Skeletal muscle satellite cell (primary cell): ENCODE measurements at regions not wholly inside any gene's neighbourhood (a gene's known extent, or its start where the extent isn't known, plus 50 kb on each side); places are given as distances from the start of the nearest gene placed in this dataset.
"Not testable (repeated sequence)": the region's sequence is repeated elsewhere in the genome, so short reads cannot be mapped to it uniquely, and the experiment has no call there.

Experiments
- H3K27me3 ChIP-seq: 2 replicates; pipeline ENCODE4 v1.7.0; 2013; ENCODE audit warnings: low read length; ENCODE audit not compliant: control insufficient read depth, insufficient read depth
- H3K36me3 ChIP-seq: 2 replicates; pipeline ENCODE4 v1.7.0; 2013; ENCODE audit warnings: mild to moderate bottlenecking, control low read depth, low read length; ENCODE audit not compliant: insufficient read depth
- H3K4me1 ChIP-seq: 2 replicates; pipeline ENCODE4 v1.7.0; 2013; ENCODE audit warnings: low read length; ENCODE audit not compliant: control insufficient read depth, insufficient read depth
- H3K4me2 ChIP-seq: 2 replicates; pipeline ENCODE4 v1.7.0; 2013; ENCODE audit warnings: mild to moderate bottlenecking, low read length
- H3K4me3 ChIP-seq: 2 replicates; pipeline ENCODE4 v1.7.0; 2013; ENCODE audit warnings: low read length
- H3K9ac ChIP-seq: 2 replicates; pipeline ENCODE4 v1.7.0; 2013; ENCODE audit warnings: mild to moderate bottlenecking, low read depth, low read length, moderate library complexity
- H3K9me3 ChIP-seq: replicated peaks from 2 replicates; pipeline ENCODE4 v1.7.0; 2013; ENCODE audit warnings: mild to moderate bottlenecking, control low read depth, low read length

DNA sequence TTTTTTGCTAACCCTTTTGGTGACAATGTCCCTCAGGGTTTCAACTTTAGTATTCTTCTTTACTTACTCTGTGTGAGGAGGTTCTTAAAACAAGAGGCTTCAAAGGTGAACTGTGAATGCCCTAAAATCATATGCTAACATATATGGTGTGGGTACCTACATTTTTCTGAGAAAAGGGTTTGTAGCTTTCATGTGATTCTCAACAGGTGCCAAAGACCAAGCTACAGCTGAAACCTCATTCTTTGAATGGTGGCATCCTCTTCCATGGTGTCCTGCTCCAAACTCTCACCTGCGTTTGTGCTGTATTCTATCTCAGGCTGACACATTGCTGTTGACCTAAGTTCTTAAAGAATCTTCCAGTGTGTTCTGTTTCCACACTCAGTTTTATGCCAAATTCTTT is 177.3 kb downstream of the PRL start:
- Histone ChIP-seq H3K27me3 (no peaks in the 10 kb centered on the region), H3K4me3 (no peak overlapping the region), H3K36me3 (no peaks in the 10 kb centered on the region)

DNA sequence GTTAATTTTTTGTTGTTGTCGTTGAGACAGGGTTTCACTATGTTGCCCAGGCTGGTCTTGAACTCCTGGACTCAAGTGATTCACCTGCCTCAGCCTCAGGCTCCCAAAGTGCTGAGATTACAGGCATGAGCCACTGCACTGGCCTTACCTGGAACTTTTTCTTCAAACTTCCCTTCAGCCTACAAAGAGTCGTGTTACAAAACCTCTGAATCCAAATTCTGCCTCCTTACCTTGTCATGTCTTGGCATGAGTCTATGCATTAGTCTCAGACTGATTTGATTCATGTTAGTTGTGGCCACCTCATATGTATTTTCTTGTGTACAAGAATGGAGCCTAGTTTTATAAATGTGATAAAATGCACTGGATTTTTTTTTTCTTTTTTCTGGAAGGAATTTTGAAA is 172.1 kb downstream of the PRL start:
- Histone ChIP-seq H3K4me2 (no peak overlapping the region), H3K27me3 (no peaks in the 10 kb centered on the region), H3K9me3 (peaks cover 8% of the 10 kb centered on the region), H3K4me1 (no peaks in the 10 kb centered on the region), H3K36me3 (no peaks in the 10 kb centered on the region), H3K4me3 (no peak overlapping the region), H3K9ac (no peak overlapping the region)

More for the DNA sequence above, 177.3 kb downstream of the PRL start:
- Histone ChIP-seq H3K4me1 (no peaks in the 10 kb centered on the region), H3K9me3 (no peaks in the 10 kb centered on the region), H3K9ac (no peak overlapping the region), H3K4me2 (no peak overlapping the region)

DNA sequence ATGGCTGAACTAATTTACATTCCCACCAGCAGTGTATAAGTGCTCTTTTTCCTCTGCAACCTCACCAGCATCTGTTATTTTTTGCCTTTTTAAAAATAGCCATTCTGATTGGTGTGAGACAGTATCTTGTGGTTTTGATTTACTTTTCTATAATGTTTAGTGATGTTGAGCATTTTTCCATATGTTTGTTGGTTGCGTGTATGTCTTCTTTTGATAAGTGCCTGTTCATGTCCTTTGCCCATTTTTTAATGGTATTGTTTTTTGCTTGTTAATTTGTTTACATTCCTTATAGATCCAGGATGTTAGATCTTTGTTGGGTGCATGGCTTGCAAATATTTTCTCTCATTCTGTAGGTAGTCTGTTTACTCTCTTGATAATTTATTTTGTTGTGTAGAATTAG is 169.9 kb downstream of the PRL start:
- Histone ChIP-seq H3K36me3 (no peaks in the 10 kb centered on the region), H3K9ac (no peak overlapping the region), H3K4me3 (no peak overlapping the region), H3K4me2 (no peak overlapping the region), H3K4me1 (no peaks in the 10 kb centered on the region), H3K9me3 (peaks cover 8% of the 10 kb centered on the region), H3K27me3 (no peaks in the 10 kb centered on the region)

GRCh38 chr6:22129751-22130150 is 167.1 kb downstream of the PRL start:
- Histone ChIP-seq H3K36me3 (no peaks in the 10 kb centered on the region), H3K4me3 (no peak overlapping the region), H3K27me3 (no peaks in the 10 kb centered on the region), H3K4me2 (no peak overlapping the region), H3K4me1 (no peaks in the 10 kb centered on the region), H3K9me3 (peaks cover 8% of the 10 kb centered on the region), H3K9ac (no peak overlapping the region)

GRCh38 chr6:22132656-22133055 is 164.2 kb downstream of the PRL start:
- H3K4me1 ChIP-seq = no peaks in the 10 kb centered on the region
- H3K4me2 ChIP-seq = no peak overlapping the region
- H3K9ac ChIP-seq = no peak overlapping the region
- H3K27me3 ChIP-seq = no peaks in the 10 kb centered on the region
- no peaks in the 10 kb centered on the region for H3K9me3 ChIP-seq
- H3K36me3 ChIP-seq = no peaks in the 10 kb centered on the region
- no peak overlapping the region for H3K4me3 ChIP-seq

DNA sequence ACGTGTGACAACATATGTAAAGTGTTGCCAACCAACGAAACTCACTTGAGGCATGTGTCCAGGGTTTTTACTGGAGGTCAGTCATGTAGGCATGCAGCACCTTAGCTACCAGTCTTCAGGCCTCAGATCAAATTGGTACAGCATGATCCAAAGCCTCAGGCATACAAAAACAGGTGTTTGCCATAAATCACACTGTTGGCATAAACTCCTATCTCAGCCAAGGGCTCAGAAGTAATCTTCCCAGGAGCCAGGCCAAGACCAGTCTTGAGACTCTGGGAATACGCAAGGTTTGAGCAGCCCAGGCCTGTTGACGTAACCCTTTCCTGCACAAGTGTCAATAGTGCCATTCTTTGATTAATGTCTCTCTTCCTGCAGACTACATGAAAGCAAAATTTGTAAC is 163.5 kb downstream of the PRL start:
- H3K36me3 ChIP-seq = no peaks in the 10 kb centered on the region
- no peak overlapping the region for H3K4me3 ChIP-seq
- H3K27me3 ChIP-seq = no peaks in the 10 kb centered on the region
- H3K9me3 ChIP-seq = no peaks in the 10 kb centered on the region
- H3K4me1 ChIP-seq = no peaks in the 10 kb centered on the region
- no peak overlapping the region for H3K4me2 ChIP-seq
- H3K9ac ChIP-seq = no peak overlapping the region

DNA sequence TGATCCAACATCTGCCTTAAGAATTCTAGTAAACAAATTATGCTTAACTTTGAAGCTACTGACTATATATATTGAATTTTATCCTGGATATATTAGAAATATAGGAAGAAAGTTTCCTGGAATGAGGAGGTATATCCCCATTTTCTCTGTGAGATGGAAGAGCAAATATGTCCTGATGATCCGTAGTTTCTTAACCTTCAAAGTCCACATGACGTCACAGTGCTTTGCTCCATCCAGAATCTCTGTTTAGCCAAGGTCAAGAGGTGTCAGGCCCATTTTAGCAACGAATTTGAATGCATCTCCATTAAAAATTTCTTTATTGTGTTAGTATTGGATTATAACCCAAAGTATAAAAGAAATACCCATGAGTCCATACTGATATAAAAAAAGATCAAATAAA is 162.5 kb downstream of the PRL start:
- H3K9me3 ChIP-seq = no peaks in the 10 kb centered on the region
- H3K36me3 ChIP-seq = no peaks in the 10 kb centered on the region
- H3K4me2 ChIP-seq = no peak overlapping the region
- H3K27me3 ChIP-seq = no peaks in the 10 kb centered on the region
- no peak overlapping the region for H3K9ac ChIP-seq
- no peaks in the 10 kb centered on the region for H3K4me1 ChIP-seq
- no peak overlapping the region for H3K4me3 ChIP-seq

DNA sequence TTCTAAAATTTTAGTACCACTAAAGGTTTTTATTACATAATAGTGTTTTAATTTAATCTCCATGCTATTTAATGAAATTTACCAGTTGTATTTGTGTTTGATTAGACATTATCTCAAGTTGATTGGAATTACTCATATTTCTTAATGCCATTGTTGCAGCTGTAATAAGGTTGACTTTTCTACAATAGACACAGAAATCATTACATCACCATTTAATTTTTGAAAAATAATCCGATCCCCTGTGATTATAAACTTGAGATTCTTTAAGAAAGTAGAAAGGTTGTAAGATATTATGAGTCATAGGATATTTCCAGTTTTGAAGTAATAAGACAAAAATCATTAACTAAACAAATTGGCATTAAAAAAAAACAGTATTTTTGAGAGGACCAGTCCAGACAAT is 161.4 kb downstream of the PRL start:
- no peak overlapping the region for H3K4me2 ChIP-seq
- H3K9me3 ChIP-seq = no peaks in the 10 kb centered on the region
- H3K27me3 ChIP-seq = no peaks in the 10 kb centered on the region
- no peaks in the 10 kb centered on the region for H3K4me1 ChIP-seq
- H3K36me3 ChIP-seq = no peaks in the 10 kb centered on the region
- H3K4me3 ChIP-seq = no peak overlapping the region
- H3K9ac ChIP-seq = no peak overlapping the region

- H3K4me1 ChIP-seq, H3K27me3 ChIP-seq, H3K4me2 ChIP-seq, H3K4me3 ChIP-seq, H3K9me3 ChIP-seq, H3K36me3 ChIP-seq, H3K9ac ChIP-seq: not testable (repeated sequence)
Measured at GRCh38 chr6:22140736-22141135, 156.1 kb downstream of the PRL start.

DNA sequence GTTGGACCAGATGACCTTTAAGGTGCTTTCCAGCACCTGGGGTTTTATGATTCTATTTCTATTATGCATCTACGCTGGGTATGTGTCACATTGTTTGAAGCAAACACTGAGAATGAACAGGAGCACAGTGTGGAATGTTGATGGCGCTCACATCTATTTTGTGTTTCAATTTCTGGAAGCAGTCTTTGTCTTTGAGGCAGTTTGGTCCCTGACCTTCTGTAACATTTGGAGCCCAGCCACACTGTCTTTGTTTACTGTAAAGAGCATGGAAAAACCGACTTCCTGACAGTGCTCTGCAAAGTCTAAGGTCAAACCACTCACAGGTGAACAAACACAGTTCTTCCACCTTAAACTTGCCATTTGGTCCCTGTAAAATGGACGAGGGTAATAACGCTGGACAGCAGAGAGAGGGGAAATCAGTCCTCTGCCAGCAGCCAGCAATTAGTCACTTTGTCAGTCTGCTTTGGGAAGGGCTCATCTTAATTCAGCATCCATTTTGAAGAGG is 155.5 kb downstream of the PRL start:
- Histone ChIP-seq H3K4me1 (peaks cover 8% of the 10 kb centered on the region), H3K9me3 (no peaks in the 10 kb centered on the region), H3K9ac (no peak overlapping the region), H3K4me2 (no peak overlapping the region), H3K4me3 (no peak overlapping the region), H3K27me3 (no peaks in the 10 kb centered on the region), H3K36me3 (no peaks in the 10 kb centered on the region)

DNA sequence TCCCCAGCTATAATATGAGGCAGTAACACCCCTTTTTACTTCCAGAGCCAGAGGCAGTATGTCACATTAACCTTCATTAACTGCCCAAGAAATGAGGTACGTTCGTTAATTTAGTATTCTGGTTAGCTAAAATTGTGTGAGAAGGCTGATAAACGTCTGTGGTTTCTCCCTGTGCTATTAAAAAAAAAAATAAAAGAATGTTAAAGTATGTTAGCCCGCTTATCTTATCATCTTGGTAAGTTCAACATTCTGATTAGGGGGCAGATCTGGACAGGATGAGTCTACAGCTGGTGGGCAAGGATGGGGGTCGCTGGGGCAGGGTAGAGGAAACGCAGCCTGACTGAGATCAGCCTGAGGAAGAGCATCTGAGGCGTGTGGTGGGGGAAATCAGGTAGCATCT is 154.0 kb downstream of the PRL start:
- Histone ChIP-seq H3K4me2 (no peak overlapping the region), H3K4me1 (peaks cover 14% of the 10 kb centered on the region), H3K9ac (no peak overlapping the region), H3K27me3 (no peaks in the 10 kb centered on the region), H3K9me3 (no peaks in the 10 kb centered on the region), H3K4me3 (no peak overlapping the region), H3K36me3 (no peaks in the 10 kb centered on the region)

DNA sequence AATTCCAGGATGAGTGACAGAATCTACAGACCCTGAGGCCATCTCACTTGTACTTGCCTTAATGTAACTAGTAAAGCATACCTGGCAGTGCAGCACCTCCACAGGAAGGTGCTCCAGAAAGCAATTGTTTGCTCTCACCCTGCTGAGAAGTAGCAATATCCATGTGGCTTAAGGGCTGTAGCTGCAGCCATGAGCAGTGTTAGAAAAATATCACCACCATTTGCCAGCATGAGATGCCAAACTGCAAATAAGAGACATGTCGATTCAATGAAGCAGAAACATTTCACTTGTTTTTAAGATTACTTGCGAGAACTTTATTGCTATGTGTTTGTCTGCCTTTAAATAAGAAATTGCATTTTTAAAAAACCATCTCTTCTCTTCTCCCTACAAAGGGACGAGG is 151.5 kb downstream of the PRL start:
- Histone ChIP-seq H3K36me3 (no peaks in the 10 kb centered on the region), H3K9ac (no peak overlapping the region), H3K27me3 (no peaks in the 10 kb centered on the region), H3K4me2 (peak overlapping the region; percentile 86), H3K4me3 (no peak overlapping the region), H3K4me1 (peaks cover 38% of the 10 kb centered on the region), H3K9me3 (no peaks in the 10 kb centered on the region)
